Sciatic nerve (tissue), 2 donors: ENCODE measurements at regions not wholly inside any gene's neighbourhood (a gene's known extent, or its start where the extent isn't known, plus 50 kb on each side); places are given as distances from the start of the nearest gene placed in this dataset.

Experiments
- ATAC-seq: fragments of 200-7000 bp; cut with Tn5 transposase; one replicate; pipeline ENCODE4 v1.9.1; 2020; ENCODE audit warnings: mild to moderate bottlenecking, moderate library complexity
- DNase-seq: peaks from one replicate; pipeline ENCODE4 v3.0.0-alpha.2; 2020; ENCODE audit warnings: low spot score
- intact Hi-C: fragments of 100-400 bp; cut with DNase I; formaldehyde crosslinking; loops from one replicate; pipeline ENCODE4 v1.14.2; 2022
- donor health status: DM: no; HTN: no; CAD: no.
- donor health status: DM: no; HTN: no; CAD: no.

GRCh38 chr2:118554616-118555015 lies 292.8 kb downstream of the EN1 start:
- intact Hi-C loops, result no loop called here
- DNase-seq (no peak), ATAC-seq (no peak)

- ATAC-seq (no peak), DNase-seq (no peak)
- intact Hi-C loops, result no loop called here
Observed at GRCh38 chr2:118549503-118549902, 297.9 kb downstream of the EN1 start.

GRCh38 chr2:118548880-118549488 lies 298.5 kb downstream of the EN1 start:
- no peak for ATAC-seq
- intact Hi-C loops, result no loop called here

GRCh38 chr2:118539290-118539689 lies 308.2 kb downstream of the EN1 start:
- no peak for ATAC-seq
- DNase-seq, result peak; percentile 62
- intact Hi-C loops, result no loop called here

More at GRCh38 chr2:118548880-118549488, 298.5 kb downstream of the EN1 start:
- DNase-seq, result no peak

GRCh38 chr2:118536306-118536705 lies 311.1 kb downstream of the EN1 start:
- DNase-seq, result no peak
- intact Hi-C loops, result no loop called here

GRCh38 chr2:118535818-118536212 lies 311.6 kb downstream of the EN1 start:
- no peak for ATAC-seq
- intact Hi-C loops, result no loop called here

More at GRCh38 chr2:118536306-118536705, 311.1 kb downstream of the EN1 start:
- no peak for ATAC-seq

GRCh38 chr2:118535171-118535817 lies 312.2 kb downstream of the EN1 start:
- intact Hi-C loops, result no loop called here
- ATAC-seq (no peak), DNase-seq (no peak)

More at GRCh38 chr2:118535818-118536212, 311.6 kb downstream of the EN1 start:
- no peak for DNase-seq

- intact Hi-C loops, result no loop called here
- DNase-seq (no peak), ATAC-seq (no peak)
Observed at GRCh38 chr2:118530976-118531375, 316.5 kb downstream of the EN1 start.

- intact Hi-C loops, result no loop called here
- ATAC-seq (no peak), DNase-seq (no peak)
Observed at GRCh38 chr2:118529908-118530599, 317.4 kb downstream of the EN1 start.

GRCh38 chr2:118527571-118527970 lies 319.9 kb downstream of the EN1 start:
- intact Hi-C loops, result no loop called here
- ATAC-seq (no peak), DNase-seq (no peak)

GRCh38 chr2:118525346-118525745 lies 322.1 kb downstream of the EN1 start:
- intact Hi-C loops, result no loop called here
- ATAC-seq, result no peak
- no peak for DNase-seq

- no peak for ATAC-seq
- intact Hi-C loops, result no loop called here
Observed at GRCh38 chr2:118524911-118525310, 322.5 kb downstream of the EN1 start.

GRCh38 chr2:118523761-118524160 lies 323.7 kb downstream of the EN1 start:
- intact Hi-C loops, result no loop called here

More at GRCh38 chr2:118524911-118525310, 322.5 kb downstream of the EN1 start:
- DNase-seq, result no peak

GRCh38 chr2:118521960-118522359 lies 325.5 kb downstream of the EN1 start:
- no peak for DNase-seq
- no peak for ATAC-seq
- intact Hi-C loops, result no loop called here

More at GRCh38 chr2:118523761-118524160, 323.7 kb downstream of the EN1 start:
- ATAC-seq, result no peak
- no peak for DNase-seq

GRCh38 chr2:118521272-118521671 lies 326.2 kb downstream of the EN1 start:
- ATAC-seq, result no peak
- intact Hi-C loops, result no loop called here
- DNase-seq, result no peak

GRCh38 chr2:118520246-118520645 lies 327.2 kb downstream of the EN1 start:
- ATAC-seq, result no peak
- no peak for DNase-seq
- intact Hi-C loops, result no loop called here

- DNase-seq (no peak), ATAC-seq (no peak)
- intact Hi-C loops, result no loop called here
Observed at GRCh38 chr2:118519511-118519910, 327.9 kb downstream of the EN1 start.

GRCh38 chr2:118510807-118511206 lies 336.6 kb downstream of the EN1 start:
- intact Hi-C loops, result no loop called here
- ATAC-seq, result no peak
- no peak for DNase-seq

- DNase-seq, result no peak
- no peak for ATAC-seq
- intact Hi-C loops, result no loop called here
Observed at GRCh38 chr2:118509319-118510004, 338.0 kb downstream of the EN1 start.

- DNase-seq, result no peak
- ATAC-seq, result no peak
- intact Hi-C loops, result no loop called here
Observed at GRCh38 chr2:118508282-118508681, 339.2 kb downstream of the EN1 start.
